Esophagus muscularis mucosa (tissue), 3 donors: ENCODE measurements at regions not wholly inside any gene's neighbourhood (a gene's known extent, or its start where the extent isn't known, plus 50 kb on each side); places are given as distances from the start of the nearest gene placed in this dataset.

Source experiments
- CTCF ChIP-seq, 3 experiments: fragments of 200-600 bp in 2 of 3; fragments of 450-650 bp in 1 of 3; sonication (generic) in 2 of 3; IDR thresholded peaks; one replicate each; pipeline ENCODE4 v1.5.1; 2017 to 2019; ENCODE audit warnings: antibody characterized with exemption in 3 of 3, mild to moderate bottlenecking in 2 of 3, moderate library complexity in 1 of 3
- POLR2A ChIP-seq: fragments of 450-650 bp; IDR thresholded peaks from one replicate; pipeline ENCODE4 v1.6.1; 2017; ENCODE audit warnings: antibody characterized with exemption, moderate library complexity, mild to moderate bottlenecking, low read depth
- POLR2AphosphoS5 ChIP-seq, 2 donors: sonication (generic); formaldehyde crosslinking; IDR thresholded peaks; one replicate each; pipeline ENCODE4 v1.6.1; 2017; ENCODE audit warnings: antibody characterized with exemption in 2 of 2

DNA sequence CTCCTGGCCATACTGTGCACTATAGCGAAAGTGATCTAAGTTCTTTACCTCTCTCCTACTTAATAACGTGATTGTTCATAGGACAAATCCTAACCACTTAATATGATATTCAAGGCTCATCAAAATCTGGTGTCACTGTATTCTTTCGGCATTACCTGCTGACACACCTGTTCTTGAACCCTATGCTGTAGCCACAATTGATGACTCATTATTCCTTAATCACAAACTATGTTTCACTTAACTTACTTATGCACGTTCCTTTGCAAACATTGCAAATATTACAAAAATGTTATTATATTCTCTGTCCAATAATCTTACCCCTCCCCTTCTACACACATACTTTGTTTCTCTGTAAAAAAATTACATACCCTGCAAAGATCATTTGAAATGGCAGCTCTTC is 158.1 kb upstream of the ADRA1B start:
- no peak for TF ChIP-seq CTCF (IDR thresholded peaks at IDR 0.05)
- TF ChIP-seq POLR2AphosphoS5 (IDR thresholded peaks at IDR 0.05), result no peak
- TF ChIP-seq POLR2A, result no peak
